HCT116 (cell line): ENCODE measurements at regions not wholly inside any gene's neighbourhood (a gene's known extent, or its start where the extent isn't known, plus 50 kb on each side); places are given as distances from the start of the nearest gene placed in this dataset.

Source experiments
- EGR1 ChIP-seq: IDR thresholded peaks from 2 replicates; pipeline ENCODE4 v1.6.1; 2012; ENCODE audit warnings: low read depth
- FOSL1 ChIP-seq: IDR thresholded peaks from 2 replicates; pipeline ENCODE4 v1.6.1; 2012; ENCODE audit warnings: low read depth
- JUND ChIP-seq: IDR thresholded peaks from 2 replicates; pipeline ENCODE4 v1.6.1; 2012
- MAX ChIP-seq: IDR thresholded peaks from 2 replicates; pipeline ENCODE4 v1.6.1; 2012
- REST ChIP-seq: IDR thresholded peaks from 2 replicates; pipeline ENCODE4 v1.6.1; 2012; ENCODE audit warnings: low read depth
- SP1 ChIP-seq: IDR thresholded peaks from 2 replicates; pipeline ENCODE4 v1.6.1; 2012; ENCODE audit warnings: low read depth
- TCF7L2 ChIP-seq: IDR thresholded peaks from 2 replicates; pipeline ENCODE4 v1.7.0; 2011; ENCODE audit warnings: borderline replicate concordance, inconsistent platforms; ENCODE audit not compliant: insufficient read depth, insufficient read length; ENCODE audit errors: extremely low read depth
- TF ChIP-seq, protein P1 (sequence below): IDR thresholded peaks from 2 replicates; pipeline ENCODE4 v1.6.1; 2011; ENCODE audit warnings: mild to moderate bottlenecking, low read length, moderate library complexity; ENCODE audit not compliant: insufficient replicate concordance; ENCODE audit errors: extremely low read depth

DNA sequence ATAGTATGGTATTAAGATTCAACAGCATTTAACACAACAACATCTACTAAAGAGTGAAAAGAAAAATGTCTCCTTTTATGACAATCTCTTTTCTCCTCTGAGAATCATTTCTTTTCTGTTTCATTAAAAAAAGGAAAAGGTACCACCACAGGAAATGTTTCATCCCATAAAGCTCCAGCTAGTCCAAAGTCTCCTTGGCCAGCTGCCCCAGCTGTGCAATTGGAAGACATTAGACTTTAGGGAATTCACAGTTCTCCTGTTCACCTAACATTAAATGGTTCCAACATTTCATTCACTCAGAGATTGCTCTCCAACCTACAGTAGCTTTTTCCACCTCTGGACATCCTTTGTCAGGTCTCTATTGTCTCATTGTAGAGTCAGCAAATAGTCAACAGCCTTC lies 78.7 kb upstream of the YPEL5 start (continued):
- TF ChIP-seq REST, result no peak
- no peak for TF ChIP-seq MAX
- TF ChIP-seq SP1, result no peak
- no peak for TF ChIP-seq EGR1
- TF ChIP-seq, protein P1, sequence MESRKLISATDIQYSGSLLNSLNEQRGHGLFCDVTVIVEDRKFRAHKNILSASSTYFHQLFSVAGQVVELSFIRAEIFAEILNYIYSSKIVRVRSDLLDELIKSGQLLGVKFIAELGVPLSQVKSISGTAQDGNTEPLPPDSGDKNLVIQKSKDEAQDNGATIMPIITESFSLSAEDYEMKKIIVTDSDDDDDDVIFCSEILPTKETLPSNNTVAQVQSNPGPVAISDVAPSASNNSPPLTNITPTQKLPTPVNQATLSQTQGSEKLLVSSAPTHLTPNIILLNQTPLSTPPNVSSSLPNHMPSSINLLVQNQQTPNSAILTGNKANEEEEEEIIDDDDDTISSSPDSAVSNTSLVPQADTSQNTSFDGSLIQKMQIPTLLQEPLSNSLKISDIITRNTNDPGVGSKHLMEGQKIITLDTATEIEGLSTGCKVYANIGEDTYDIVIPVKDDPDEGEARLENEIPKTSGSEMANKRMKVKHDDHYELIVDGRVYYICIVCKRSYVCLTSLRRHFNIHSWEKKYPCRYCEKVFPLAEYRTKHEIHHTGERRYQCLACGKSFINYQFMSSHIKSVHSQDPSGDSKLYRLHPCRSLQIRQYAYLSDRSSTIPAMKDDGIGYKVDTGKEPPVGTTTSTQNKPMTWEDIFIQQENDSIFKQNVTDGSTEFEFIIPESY, result no peak
- no peak for TF ChIP-seq FOSL1
- no peak for TF ChIP-seq JUND
- TF ChIP-seq TCF7L2, result no peak
